HG03108 (cell line): ENCODE measurements at regions not wholly inside any gene's neighbourhood (a gene's known extent, or its start where the extent isn't known, plus 50 kb on each side); places are given as distances from the start of the nearest gene placed in this dataset.

ENCODE experiments used
- ATAC-seq: cut with Tn5 transposase; IDR thresholded peaks from one replicate; pipeline ENCODE4 v1.9.1; 2021; ENCODE audit warnings: moderate library complexity; ENCODE audit not compliant: unreplicated experiment

DNA sequence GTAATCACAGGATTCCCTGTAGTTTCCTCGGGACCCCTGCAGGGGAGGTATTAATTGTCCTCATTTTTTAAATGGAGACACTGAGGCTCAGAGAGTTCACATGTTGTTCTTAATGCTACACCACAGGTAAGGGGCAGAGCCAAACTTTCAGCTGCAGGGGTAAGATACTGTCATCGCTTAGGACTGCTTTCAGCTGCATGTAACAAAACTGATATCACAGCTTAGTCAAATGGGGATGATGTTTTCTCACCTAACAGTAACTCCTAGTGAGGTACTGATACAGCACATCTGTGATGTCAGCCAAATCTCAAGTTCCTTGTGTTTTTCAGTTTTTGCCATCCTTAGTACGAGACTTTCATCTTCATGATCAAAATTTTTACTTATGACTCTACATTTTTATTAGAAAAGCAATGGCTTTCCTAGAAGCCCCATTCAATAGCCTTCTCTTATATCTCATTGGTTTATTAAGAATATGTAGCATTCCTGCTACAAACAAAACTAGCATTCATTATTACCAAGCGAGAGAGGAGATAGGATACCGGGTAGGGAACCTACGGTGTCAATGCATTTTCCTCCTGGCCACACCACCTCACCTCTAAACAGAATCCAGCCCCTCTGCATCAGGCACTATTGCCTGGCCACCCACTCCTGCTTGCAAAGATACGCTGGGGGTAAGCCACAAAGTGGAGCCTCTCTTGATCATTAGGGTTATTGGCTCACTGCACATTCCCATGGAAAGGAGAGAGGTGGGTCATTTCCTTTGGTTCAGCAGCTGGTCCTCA lies 557.5 kb downstream of the CD83 start:
- ATAC-seq, result no peak

DNA sequence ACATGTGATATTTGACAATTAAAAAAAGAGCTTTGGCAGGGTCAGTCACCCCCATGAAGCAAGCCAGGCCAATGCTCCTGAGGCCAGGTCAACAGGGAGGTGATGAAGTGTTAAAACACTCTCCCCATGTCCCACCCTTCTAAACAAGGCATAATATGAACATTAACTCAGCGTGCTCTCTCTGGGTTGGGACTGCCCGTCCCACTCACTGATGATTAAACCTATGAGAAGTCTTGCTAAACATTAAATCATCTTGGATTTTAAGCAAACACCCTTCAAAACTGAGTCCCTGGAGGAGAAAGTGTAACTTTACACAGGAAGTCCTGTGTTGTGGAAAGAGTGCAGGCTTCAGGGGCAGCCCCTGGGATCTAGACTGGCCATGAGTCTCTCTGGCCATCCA lies 558.5 kb downstream of the CD83 start:
- no peak for ATAC-seq

DNA sequence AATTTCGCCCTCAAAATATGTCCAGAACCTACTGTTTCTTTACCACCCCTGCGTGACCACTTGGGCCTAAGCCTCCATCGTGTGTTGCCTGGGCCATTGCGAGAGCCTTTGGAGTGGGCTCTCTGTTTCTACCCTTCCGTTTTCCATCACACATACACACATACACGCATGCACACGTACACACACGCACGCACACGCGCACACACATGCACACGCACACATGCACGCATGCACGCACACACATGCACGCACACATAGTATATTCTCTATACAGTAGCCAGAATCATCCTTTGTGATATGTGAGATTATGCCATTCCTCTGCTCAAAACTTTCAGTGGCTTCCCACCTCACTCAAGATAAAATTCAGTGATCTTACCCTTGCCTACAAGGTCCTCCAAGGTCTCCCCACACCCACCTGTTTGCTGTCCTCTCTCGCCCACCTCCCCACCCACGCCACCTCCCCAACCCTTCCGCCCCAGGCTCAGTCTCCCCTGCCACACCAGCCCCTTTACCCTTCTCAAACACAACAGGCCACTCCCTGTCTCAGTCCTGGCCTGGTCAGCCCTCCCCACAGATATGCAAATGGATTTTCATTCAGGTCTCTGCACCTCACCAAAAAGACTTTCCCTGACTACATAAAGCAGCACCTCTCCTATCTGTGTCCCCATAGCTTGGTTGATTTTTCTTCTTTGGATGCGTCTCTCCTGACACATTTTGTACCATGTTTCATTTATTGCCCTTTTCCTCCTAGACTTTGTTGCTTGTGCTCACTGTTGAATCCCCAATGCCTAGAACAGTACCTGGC lies 559.6 kb downstream of the CD83 start:
- ATAC-seq, result no peak

DNA sequence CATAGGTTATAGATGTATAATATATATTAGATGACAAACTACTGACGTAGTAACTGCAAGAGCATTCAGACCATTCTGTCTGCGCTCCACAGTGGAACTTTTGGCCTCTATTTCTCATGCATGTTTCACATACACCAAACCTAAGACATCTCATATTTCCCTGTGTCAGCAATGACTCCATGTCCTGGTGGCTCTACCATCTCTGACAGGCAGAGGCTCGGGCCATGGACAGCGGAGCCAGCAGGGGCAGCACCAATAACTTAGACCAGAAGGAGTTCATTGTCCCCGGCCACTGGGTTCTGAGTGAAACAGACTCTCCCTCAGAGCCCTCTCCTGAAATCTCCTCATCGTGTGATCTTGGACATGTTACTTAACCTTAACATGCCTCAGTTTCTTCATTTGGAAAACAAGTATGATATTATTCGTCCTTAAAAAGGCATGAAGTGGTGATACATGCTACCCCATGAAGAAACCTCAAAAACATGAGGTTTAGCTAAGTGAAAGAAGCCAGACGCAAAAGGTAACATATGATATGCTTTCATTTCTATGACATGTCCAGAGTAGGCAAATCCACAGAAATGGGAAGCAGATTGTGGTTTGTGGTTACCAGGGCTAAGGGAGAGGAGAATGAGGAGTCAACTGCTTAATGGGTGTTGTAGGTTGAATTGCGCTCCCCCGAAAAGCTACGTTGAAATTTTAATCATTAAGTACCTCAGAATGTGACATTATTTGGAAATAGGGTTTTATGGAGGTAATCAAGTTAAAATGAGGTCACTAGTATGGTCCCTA lies 564.0 kb upstream of the JARID2 start:
- ATAC-seq, result no peak

DNA sequence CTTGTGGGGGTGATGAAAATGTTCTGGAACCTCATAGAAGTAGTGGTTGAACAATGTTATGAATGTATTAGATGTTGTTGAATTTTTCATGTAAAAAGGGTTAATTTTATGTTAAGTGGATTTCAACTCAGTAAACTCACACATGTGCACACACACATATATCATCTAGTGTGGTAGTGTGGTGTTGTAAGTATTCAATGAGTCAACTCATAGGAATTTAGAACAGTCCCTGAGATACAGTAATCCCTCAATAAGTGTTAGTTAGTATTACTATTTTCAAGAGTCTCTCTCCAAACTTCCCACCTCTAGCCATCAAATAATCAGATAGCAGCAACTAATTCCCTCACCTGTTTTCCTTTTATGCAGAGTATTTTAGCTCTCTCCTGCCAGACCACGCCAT lies 563.1 kb upstream of the JARID2 start:
- no peak for ATAC-seq

DNA sequence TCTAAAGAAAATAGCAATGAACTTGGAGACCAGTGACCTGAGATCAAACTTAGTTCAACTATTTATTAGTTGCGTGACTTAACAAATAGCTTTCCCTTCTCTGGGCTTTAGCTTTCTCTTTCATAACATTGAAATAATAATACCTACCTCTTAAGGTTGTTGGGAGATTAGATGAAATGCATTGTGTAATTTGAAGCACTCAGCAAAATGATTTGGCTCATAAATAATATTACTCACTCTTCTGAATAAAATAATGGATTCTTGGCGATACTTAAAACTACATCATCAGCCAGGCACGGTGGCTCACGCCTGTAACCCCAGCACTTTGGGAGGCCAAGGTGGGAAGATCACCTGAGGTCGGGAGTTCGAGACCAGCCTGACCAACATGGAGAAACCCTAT lies 556.2 kb upstream of the JARID2 start:
- no peak for ATAC-seq

DNA sequence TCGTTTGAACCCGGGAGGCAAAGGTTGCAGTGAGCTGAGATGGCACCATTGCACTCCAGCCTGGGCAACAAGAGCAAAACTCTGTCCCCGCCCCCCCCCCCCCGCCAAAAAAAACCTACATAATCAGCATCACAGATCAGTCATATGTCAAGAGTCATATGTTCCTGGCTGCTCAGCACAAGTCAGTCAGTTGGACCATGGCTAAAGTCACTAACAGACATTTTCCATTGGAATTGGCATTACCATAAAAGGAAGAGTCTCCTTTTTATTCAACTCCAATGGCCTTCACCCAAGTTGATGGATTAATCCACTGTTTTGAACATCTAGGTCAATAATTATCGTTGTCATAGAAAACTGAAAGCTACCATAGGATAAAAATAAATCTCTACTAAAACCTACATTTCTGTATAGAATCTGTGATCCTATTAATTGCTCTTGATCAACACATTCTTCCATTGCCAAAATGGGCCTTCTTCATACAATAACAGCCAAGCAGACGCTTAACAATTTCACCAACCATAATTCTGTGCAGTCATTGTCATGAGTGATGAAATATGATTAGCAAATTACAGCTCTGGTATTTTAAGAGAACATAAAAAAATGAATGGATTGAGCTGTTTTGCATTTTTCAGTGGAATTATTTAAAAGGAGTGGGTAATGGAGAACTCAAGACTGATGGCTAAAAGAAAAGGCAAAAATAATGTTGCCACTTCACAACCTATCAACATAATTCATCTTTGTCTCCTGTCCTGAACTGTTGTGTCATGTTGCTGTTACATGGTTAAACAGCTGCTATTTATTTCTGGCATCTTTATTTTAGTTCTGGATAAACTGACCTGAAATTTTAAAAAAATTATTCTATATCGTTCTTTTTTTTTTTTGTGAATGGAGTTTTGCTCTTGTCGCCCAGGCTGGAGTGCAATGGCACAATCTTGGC lies 555.5 kb upstream of the JARID2 start:
- no peak for ATAC-seq

DNA sequence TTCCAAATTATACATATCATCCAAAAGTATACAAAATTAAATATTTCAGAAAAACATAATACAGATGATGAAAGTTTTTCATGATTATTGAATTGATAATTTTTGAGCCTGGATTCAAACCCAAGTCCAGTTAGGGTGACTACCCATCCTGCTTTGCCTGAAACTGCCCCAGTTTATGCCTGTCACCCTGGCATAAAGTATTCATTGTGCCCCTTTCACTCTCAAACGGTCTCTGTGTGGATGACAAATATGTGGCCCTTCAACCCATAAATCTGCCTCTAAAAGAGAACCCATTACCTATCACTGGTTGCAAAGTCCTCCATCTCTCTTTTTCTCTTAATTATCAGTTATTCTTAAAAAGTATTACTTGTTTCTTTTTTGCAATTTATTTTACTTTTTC lies 553.7 kb upstream of the JARID2 start:
- ATAC-seq, result no peak

DNA sequence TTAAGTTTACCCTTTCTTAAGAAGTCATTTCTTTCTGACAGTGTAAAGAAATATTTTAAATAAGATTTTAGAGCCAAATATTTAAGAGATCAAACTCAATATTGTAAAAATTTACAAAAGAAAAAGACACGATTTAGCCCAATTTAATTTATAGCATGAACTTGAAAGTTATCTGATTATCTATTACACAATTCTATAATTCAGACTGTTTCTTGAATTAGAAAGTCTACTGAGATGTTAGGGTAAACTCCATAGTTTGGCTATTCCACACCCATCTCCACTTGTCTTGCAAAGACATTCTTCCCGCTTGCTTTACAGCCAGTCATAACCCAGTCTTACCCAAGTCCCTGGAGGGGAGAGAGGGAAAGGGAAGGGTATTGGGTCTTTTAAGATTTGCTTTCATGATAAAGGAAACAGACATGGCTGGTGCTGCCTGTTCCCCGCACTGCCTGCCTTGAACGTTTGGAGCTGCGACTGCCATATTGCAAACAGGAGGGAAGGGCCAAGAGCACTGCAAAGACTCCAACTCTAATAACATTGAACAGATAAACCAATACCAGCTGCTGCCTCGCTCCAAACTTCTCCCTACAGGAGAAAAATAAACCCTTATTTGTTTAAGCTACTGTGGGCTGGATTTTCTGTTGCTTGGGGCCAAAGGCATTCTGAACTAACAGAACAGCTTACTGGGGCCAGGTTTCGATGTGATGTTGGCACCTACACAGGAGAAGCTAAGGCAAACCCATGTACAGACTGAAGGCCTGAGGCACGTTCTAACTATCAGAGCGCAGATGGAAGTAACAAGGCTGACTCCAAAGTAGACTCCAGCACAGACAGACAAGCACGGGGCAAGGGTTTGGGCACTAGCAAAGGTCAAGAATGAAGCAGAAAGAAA lies 552.3 kb upstream of the JARID2 start:
- no peak for ATAC-seq

DNA sequence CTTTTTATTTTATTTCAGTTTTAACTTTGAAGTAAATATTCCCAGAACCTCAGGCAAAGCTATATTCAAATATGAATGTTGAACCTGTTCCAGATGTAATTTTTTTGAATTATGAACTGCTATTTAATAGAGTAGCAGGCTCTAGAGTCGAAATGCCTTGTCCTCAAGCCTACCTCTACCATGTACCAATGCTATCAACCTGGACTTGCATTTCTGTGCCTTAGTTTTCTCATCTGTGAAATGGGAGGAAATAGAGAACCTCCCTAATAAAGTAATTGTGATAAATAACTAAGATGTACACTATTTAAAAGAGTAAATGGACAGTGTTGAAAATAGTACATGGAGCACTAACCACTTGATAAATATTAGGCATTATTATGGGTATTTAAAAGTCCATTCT lies 551.6 kb upstream of the JARID2 start:
- no peak for ATAC-seq

DNA sequence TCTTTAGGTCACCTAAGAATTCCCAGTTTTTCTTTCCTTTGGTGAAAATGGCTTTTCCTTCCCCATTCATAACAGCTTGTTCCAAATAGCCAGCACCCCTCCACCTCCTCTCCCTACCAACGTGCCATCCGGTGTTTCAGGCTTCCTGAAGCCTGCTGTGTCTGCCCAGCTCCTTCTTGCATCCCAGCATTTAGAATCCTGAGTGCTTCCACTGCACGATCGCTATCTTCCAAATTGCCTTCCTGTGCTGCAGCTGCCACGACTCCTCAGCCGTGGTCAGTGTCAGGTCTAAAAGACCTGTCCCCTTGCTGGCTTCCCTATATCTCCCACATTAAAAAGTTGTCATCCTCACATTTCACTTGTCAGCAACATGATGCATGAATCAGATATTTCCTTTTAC lies 550.3 kb upstream of the JARID2 start:
- ATAC-seq, result no peak

DNA sequence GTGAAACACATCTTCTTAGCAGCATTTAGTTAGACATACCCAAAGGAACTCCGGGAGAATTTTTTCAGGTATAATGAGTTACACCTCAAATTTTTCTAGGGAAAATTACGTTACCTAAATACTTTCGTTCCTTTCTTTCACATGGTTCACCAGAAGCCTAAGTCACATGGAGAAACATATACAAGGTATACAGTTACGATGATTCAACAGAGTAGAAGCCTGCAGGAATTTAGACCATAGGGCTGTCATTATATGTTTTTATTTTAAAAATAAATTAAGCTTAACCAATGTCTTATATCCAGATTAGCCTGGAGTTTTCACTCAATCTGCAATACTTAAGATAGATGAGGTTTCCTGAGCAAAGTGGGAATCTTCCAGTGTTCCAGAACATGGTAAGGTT lies 549.5 kb upstream of the JARID2 start:
- no peak for ATAC-seq

DNA sequence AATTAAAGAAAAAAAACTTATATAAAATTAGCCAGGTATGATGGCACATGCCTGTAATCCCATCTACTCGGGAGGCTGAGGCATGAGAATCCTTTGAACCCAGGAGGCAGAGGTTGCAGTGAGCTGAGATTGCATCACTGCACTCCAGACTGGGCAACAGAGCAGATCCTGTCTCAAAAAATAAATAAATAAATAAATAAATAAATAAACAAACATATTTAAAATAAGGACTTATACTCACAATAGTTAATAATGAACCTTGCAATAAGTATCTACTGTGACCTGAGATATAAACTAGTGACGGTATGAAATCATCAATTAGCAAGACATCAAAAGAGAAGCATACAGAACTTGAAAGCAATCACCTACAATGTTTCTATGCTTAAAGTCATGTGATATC lies 548.4 kb upstream of the JARID2 start:
- ATAC-seq, result no peak

DNA sequence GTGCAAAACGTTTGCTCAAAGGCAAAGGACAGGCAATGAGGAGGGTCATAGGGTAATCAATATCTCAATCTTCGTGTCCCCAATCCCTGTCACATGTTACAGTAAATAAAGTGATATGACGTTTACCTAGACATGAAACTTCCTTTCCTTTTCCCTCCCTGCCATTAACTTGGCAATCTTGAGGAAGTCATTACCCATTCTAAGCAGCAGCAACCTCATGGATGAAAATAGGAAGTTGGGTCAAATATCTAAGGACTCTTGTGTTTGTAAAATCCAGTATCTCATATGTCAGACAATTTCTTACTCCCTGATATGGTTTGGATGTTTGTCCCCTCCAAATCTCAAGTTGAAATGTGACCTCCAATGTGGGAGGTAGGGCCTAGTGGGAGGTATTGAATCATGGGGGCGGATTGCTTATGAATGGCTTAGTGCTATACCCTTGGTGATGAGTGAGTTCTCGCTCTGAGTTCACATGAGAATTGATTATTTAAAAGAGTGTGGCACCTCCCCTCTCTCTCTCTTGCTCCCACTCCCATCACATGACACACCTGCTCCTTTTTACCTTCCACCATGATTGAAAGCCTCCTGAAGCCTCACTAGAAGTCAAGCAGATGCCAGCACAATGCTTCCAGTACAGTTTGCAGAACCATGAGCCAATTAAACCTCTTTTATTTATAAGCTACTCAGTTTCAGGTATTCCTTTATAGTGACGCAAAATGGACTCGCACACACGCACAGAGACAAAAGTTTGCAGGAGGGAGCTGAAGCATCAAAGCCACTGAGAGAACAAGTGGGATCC lies 545.9 kb upstream of the JARID2 start:
- no peak for ATAC-seq

DNA sequence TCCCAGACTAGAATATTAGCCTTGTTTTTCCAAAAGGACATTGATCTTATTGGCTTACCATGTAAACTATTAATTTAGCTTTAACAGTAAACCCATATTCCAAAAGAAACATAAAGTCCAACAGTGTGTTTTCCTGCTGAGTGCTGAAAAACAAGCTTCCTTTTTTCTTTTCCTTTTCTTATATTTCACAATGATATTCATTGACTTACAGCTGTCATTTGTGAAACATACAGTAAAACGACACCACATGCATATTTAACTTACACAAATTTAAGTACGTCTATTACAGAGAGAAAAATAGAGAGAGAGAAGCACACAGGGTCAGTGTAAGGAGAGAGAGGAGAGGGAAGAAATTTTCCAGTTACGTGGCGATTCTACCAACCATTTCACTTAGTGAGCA lies 543.9 kb upstream of the JARID2 start:
- ATAC-seq, result no peak

DNA sequence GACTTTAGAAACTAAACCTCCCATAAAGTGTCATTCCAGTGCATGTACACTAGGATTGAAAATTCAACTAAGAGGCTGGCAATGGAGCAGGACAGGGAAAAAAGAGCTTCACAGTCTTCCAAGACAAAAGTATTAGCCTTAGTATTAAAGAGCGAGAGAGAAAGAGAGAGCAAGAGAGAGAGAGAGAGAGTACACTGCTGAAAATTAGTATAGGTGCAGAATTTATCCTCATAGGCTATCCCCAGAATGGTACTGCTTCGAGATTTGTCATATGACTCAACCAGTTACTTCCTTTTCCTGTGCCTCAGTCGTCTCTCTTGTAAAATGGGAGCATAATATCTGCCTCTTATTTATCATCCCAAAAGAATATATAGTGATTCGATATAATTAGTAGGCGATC lies 543.2 kb upstream of the JARID2 start:
- ATAC-seq, result no peak

DNA sequence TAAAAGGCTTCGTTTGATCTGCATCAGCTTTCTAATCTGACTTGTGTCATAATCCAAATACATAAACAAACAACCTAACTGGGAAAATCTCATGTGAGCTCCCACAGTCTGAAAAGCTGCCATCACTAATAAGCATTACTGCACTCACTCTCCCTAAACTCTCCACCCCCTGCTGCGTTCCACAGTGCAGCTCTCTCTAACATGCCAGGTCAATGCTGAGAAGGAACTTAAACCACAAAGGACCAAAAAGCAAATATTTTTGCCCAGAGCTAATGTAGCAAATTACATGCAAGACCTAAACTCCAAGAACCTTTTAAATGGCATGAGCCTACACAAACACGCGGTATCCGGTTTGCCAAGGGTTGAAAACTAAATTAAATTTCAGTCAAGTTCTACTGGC lies 542.3 kb upstream of the JARID2 start:
- no peak for ATAC-seq

DNA sequence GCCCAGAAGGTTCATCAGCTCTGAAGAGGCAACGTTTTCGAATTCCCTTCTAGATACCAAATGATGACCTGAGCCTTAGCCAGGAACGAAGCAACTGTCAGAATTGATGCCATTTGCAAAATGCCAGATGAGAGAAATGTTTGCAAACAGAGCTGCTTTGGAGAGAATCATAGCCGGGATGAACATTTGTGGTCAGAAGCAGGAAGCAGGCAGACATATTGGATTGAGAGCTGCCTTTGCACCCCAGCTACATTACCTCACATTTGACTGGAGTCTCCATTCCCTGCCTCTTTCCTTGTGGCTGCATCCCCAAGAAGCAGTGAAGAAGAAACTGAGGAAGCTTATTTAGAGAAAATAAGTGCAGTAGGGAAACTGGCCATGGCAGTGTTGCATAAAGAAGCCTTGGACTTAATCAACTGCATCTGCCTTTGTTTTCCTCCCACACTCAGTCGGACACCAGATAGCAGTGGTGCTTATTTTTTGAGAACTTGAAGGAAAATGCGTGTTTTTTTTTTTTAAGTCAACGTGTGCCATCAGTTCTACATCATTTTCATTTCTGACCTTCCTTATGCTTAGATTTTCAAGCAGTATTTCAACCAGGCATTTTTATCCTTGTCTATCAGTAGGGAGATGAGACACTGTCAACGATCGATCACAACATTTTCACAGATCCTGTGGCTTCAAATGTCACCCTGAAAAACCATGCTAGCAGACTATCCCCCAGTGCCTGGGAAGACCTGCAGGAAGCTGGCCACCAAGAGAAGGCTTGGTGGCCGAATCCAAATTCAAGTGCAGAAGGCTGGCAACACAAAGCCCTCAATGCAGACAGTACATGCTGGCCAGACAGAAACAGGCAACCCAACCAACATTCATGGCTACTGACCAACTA lies 541.2 kb upstream of the JARID2 start:
- no peak for ATAC-seq
